HUES48 (cell line): ENCODE measurements at regions not wholly inside any gene's neighbourhood (a gene's known extent, or its start where the extent isn't known, plus 50 kb on each side); places are given as distances from the start of the nearest gene placed in this dataset.
"Not testable (repeated sequence)": the region's sequence is repeated elsewhere in the genome, so short reads cannot be mapped to it uniquely, and the experiment has no call there.

Experiments used
- H3K27ac ChIP-seq: one replicate; pipeline ENCODE4 v1.7.0; 2013; ENCODE audit warnings: low read depth, low read length, inconsistent platforms
- H3K27me3 ChIP-seq: 2 replicates; pipeline ENCODE4 v1.6.1; 2013; ENCODE audit warnings: mild to moderate bottlenecking, low read length; ENCODE audit not compliant: control insufficient read depth, insufficient read depth
- H3K36me3 ChIP-seq: 2 replicates; pipeline ENCODE4 v1.6.1; 2013; ENCODE audit warnings: low read length; ENCODE audit not compliant: control insufficient read depth, insufficient read depth
- H3K4me1 ChIP-seq: 2 replicates; pipeline ENCODE4 v1.6.1; 2013; ENCODE audit warnings: mild to moderate bottlenecking, low read length; ENCODE audit not compliant: control insufficient read depth, insufficient read depth
- H3K4me3 ChIP-seq: 2 replicates; pipeline ENCODE4 v1.5.1; 2013; ENCODE audit warnings: mild to moderate bottlenecking, low read depth, low read length
- H3K9ac ChIP-seq: 2 replicates; pipeline ENCODE4 v1.6.1; 2013; ENCODE audit warnings: mild to moderate bottlenecking, low read depth, low read length, moderate library complexity
- H3K9me3 ChIP-seq: 2 replicates; pipeline ENCODE4 v1.6.1; 2013; ENCODE audit warnings: low read length; ENCODE audit not compliant: control insufficient read depth, insufficient read depth

- Histone ChIP-seq H3K27me3 (no peaks in the 10 kb centered on the region), H3K4me3 (no peak overlapping the region), H3K27ac (no peak overlapping the region), H3K9me3 (no peaks in the 10 kb centered on the region), H3K4me1 (no peaks in the 10 kb centered on the region), H3K36me3 (no peaks in the 10 kb centered on the region), H3K9ac (no peak overlapping the region)
Measured at GRCh38 chr2:53610260-53610659, 157.3 kb upstream of the CHAC2 start.

DNA sequence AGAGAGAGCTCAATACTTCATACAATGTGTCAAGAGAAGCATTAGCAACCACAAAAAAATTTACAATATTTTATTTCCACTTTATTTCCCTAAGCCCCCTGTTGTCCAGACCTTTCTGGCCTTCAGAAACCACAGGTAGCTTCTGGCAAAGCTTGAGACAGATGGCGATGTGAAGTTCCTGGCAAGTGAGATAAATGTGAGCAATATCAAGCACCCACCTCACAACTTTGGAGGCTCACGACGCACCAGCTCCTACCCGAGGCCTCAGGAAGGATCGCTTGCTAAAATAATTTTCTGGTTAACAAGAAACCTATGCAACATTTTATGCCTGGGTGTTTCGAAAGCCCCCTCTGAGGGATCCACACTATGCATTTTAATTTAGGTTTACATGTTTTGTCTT is 158.1 kb upstream of the CHAC2 start:
- Histone ChIP-seq H3K27me3 (no peaks in the 10 kb centered on the region), H3K27ac (no peak overlapping the region), H3K9ac (no peak overlapping the region), H3K9me3 (no peaks in the 10 kb centered on the region), H3K4me1 (no peaks in the 10 kb centered on the region), H3K36me3 (no peaks in the 10 kb centered on the region), H3K4me3 (no peak overlapping the region)

DNA sequence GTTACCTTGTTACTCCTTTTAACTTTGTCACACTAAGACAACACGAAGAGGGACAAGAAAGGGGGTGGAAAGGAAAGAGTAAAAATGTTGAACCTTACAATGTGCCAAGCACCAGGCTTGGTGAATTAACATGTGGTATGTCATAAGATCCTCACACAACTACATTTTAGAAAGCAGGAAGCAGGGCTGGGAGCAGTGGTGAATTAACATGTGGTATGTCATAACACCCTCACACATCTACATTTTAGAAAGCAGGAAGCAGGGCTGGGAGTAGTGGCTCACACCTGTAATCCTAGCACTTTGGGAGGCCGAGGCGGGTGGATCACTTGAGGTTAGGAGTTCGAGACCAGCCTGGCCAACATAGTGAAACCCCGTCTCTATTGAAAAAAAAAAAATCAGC is 159.3 kb upstream of the CHAC2 start:
- Histone ChIP-seq H3K27me3 (no peaks in the 10 kb centered on the region), H3K9ac (no peak overlapping the region), H3K27ac (no peak overlapping the region), H3K9me3 (no peaks in the 10 kb centered on the region), H3K4me1 (no peaks in the 10 kb centered on the region), H3K36me3 (no peaks in the 10 kb centered on the region), H3K4me3 (no peak overlapping the region)

DNA sequence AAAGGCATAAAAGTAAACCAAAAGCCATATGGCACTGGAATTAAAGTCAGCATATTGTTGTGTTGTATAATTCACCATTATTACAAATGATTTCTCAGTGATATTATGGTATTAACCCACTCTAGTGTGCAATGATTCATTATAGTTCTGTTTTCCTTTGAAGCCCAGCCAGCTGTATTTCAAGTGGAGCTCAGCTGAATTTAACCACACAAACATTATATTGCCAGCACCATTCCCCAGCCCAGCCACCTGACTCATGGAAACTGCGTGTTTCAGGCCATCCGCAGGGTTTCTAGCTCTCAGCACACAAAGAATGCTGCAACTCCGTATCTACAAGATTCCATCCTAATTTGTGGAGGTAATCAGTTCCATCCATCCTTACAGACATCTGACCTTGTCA is 166.8 kb upstream of the CHAC2 start:
- Histone ChIP-seq H3K4me3 (no peak overlapping the region), H3K27me3 (no peaks in the 10 kb centered on the region), H3K36me3 (no peaks in the 10 kb centered on the region), H3K9ac (no peak overlapping the region), H3K9me3 (no peaks in the 10 kb centered on the region), H3K27ac (no peak overlapping the region), H3K4me1 (no peaks in the 10 kb centered on the region)

DNA sequence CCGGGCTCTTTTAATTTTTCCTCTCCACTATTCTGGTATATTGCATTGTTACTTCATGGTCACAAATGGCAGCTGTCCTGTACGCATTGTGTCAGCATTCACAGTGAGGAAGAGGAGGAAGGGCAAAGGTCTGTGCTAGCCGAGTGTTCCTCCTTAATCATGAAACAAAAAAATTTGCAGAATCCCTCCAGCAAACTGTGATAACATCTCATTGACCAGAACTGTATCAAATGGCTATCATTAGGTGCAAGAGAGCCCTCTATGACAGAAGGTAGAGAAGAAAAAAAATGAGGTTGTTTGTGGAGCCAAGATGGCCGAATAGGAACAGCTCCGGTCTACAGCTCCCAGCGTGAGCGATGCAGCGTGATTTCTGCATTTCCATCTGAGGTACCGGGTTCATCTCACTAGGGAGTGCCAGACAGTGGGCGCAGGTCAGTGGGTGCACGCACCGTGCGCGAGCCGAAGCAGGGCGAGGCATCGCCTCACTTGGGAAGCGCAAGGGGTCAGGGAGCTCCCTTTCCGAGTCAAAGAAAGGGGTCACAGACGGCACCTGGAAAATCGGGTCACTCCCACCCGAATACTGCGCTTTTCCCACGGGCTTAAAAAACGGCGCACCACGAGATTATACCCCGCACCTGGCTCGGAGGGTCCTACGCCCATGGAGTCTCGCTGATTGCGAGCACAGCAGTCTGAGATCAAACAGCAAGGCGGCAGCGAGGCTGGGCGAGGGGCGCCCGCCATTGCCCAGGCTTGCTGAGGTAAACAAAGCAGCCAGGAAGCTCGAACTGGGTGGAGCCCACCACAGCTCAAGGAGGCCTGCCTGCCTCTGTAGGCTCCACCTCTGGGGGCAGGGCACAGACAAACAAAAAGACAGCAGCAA is 180.6 kb upstream of the CHAC2 start:
- not testable (repeated sequence) for H3K9ac ChIP-seq, H3K9me3 ChIP-seq, H3K27me3 ChIP-seq, H3K4me1 ChIP-seq, H3K4me3 ChIP-seq, H3K36me3 ChIP-seq, H3K27ac ChIP-seq

DNA sequence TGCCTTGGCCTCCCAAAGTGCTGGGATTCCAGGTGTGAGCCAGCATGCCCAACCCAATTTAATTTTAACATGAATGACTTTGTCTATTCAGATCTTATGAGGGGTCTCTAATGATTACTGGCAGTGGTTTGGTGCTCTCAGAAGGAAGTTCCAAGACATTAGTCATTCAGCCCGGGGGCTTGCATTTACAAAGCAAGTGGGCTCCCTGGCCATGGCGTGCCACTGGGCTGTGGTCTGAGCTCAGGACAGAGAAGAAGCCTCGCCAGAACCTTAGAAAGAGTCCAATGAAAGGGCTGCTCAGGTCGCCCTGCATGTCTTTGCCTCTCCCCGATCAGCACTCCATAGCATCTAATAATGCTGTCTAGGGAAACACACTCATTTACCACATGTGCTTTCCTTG is 182.6 kb upstream of the CHAC2 start:
- Histone ChIP-seq H3K9ac (no peak overlapping the region), H3K4me1 (no peaks in the 10 kb centered on the region), H3K27ac (no peak overlapping the region), H3K4me3 (no peak overlapping the region), H3K36me3 (no peaks in the 10 kb centered on the region), H3K27me3 (no peaks in the 10 kb centered on the region), H3K9me3 (no peaks in the 10 kb centered on the region)

DNA sequence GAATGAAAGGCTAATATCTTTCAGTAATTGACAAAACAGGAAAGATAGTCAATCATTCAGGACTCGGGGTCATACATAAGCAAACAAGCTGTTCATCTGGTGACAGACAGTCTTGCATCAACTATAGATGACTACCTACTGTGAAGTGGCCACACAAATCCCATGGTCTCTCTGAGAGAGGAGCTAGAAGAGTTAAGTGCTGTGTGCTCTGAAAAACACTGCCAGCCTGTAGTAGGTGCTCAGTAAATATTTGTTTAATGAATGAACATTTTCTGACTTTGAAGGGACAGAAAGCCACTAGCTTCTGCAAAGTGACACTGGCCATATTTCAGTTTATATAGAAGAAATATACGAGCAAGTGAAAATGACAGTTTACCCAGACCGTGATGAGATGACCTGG is 184.0 kb upstream of the CHAC2 start:
- Histone ChIP-seq H3K27ac (peak overlapping the region; percentile 14), H3K36me3 (no peaks in the 10 kb centered on the region), H3K4me3 (no peak overlapping the region), H3K4me1 (no peaks in the 10 kb centered on the region), H3K27me3 (no peaks in the 10 kb centered on the region), H3K9ac (no peak overlapping the region), H3K9me3 (no peaks in the 10 kb centered on the region)

GRCh38 chr2:53582556-53582955 is 185.0 kb upstream of the CHAC2 start:
- Histone ChIP-seq H3K4me1 (no peaks in the 10 kb centered on the region), H3K9me3 (no peaks in the 10 kb centered on the region), H3K27me3 (no peaks in the 10 kb centered on the region), H3K36me3 (no peaks in the 10 kb centered on the region), H3K9ac (no peak overlapping the region), H3K27ac (peak overlapping the region; percentile 53), H3K4me3 (no peak overlapping the region)

GRCh38 chr2:53576166-53576565 is 191.4 kb upstream of the CHAC2 start:
- peak overlapping the region; percentile 7 for H3K27ac ChIP-seq
- peaks cover 8% of the 10 kb centered on the region; the same call in 1 of the 2 replicates for H3K4me1 ChIP-seq
- H3K9ac ChIP-seq = no peak overlapping the region
- no peaks in the 10 kb centered on the region for H3K27me3 ChIP-seq
- H3K9me3 ChIP-seq = no peaks in the 10 kb centered on the region
- H3K36me3 ChIP-seq = no peaks in the 10 kb centered on the region
- no peak overlapping the region for H3K4me3 ChIP-seq

DNA sequence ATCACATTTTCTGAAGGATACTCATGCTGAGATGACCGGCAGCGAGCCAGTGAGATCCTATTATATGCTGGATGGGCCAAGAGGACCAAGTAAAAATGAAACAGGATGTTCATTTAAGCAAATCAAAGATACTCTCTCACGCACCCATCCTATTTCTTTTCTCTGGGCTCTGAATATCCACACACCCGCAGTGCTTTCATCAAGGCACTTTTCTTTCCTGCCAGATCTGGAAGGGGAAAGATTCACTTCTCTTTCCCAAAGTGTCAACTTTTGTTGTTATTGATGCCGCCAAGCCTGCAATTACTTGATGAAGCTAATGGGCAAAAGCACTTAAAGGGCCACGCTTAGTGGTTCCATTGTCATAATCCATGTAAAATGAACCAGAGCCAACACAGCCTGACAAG is 191.9 kb upstream of the CHAC2 start:
- H3K9ac ChIP-seq = no peak overlapping the region
- H3K4me1 ChIP-seq = peaks cover 8% of the 10 kb centered on the region; the same call in 1 of the 2 replicates
- H3K36me3 ChIP-seq = no peaks in the 10 kb centered on the region
- no peaks in the 10 kb centered on the region for H3K9me3 ChIP-seq
- no peaks in the 10 kb centered on the region for H3K27me3 ChIP-seq
- H3K4me3 ChIP-seq = no peak overlapping the region
- H3K27ac ChIP-seq = peak overlapping the region; percentile 28

GRCh38 chr2:53572696-53573095 is 194.9 kb upstream of the CHAC2 start:
- no peaks in the 10 kb centered on the region for H3K27me3 ChIP-seq
- no peaks in the 10 kb centered on the region for H3K36me3 ChIP-seq
- no peak overlapping the region for H3K27ac ChIP-seq
- no peak overlapping the region for H3K9ac ChIP-seq
- peaks cover 8% of the 10 kb centered on the region; the same call in 1 of the 2 replicates for H3K4me1 ChIP-seq
- no peaks in the 10 kb centered on the region for H3K9me3 ChIP-seq
- H3K4me3 ChIP-seq = no peak overlapping the region
